ENCODE measurements at regions not wholly inside any gene's neighbourhood (a gene's known extent, or its start where the extent isn't known, plus 50 kb on each side); places are given as distances from the start of the nearest gene placed in this dataset.

DNA sequence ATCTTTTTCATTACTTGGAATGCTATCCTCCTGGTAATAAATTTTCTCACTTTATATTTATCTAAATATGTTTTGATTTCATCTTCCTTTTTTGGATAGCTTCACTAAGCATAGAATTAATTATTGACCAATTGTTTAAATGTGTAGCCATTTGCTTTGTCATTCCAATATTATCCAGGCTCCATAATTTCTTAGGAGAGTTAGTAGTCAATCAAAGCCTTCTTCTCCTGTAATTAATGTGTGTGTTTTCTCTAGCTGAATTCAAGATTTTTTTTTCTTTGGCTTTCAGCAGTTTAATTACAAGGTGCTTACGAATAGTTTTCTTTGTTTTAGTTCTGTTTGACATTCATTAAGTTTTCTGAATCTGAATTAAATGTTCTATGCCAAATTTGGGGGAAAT lies 545.9 kb upstream of the CELF2 start:
- TF ChIP-seq, protein P1, sequence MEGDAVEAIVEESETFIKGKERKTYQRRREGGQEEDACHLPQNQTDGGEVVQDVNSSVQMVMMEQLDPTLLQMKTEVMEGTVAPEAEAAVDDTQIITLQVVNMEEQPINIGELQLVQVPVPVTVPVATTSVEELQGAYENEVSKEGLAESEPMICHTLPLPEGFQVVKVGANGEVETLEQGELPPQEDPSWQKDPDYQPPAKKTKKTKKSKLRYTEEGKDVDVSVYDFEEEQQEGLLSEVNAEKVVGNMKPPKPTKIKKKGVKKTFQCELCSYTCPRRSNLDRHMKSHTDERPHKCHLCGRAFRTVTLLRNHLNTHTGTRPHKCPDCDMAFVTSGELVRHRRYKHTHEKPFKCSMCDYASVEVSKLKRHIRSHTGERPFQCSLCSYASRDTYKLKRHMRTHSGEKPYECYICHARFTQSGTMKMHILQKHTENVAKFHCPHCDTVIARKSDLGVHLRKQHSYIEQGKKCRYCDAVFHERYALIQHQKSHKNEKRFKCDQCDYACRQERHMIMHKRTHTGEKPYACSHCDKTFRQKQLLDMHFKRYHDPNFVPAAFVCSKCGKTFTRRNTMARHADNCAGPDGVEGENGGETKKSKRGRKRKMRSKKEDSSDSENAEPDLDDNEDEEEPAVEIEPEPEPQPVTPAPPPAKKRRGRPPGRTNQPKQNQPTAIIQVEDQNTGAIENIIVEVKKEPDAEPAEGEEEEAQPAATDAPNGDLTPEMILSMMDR (IDR thresholded peaks at IDR 0.05) = no peak
- TF ChIP-seq EZH2 (IDR thresholded peaks at IDR 0.05) (no peak), EZH2phosphoT487 (IDR thresholded peaks at IDR 0.05) (no peak)

Data from neural progenitor cell (in vitro differentiated cells).